IMR-90 (cell line): ENCODE measurements at regions not wholly inside any gene's neighbourhood (a gene's known extent, or its start where the extent isn't known, plus 50 kb on each side); places are given as distances from the start of the nearest gene placed in this dataset.

ENCODE experiments used
- ATAC-seq: fragments of 200-7000 bp; cut with Tn5 transposase; 2 replicates; pipeline ENCODE4 v1.9.1; 2020; ENCODE audit warnings: low read depth, mild to moderate bottlenecking, moderate library complexity
- BruUV-seq: library from RNA; stranded (reverse); fragments of 400-500 nt; replicated peaks from 2 replicates; lab custom pipeline; 2021; lab: Mats Ljungman, UMichigan
- CTCF ChIA-PET: fragments of 300-600 bp; formaldehyde crosslinking; extraction: SDS; loops from one replicate; lab custom pipeline; 2021; ENCODE audit warnings: antibody characterized with exemption; lab: Yijun Ruan, JAX
- POLR2A ChIA-PET: fragments of 300-600 bp; sonication (Branson Sonifier 250); formaldehyde crosslinking; loops from one replicate; lab custom pipeline; 2022; ENCODE audit warnings: antibody characterized with exemption; ENCODE audit not compliant: unreplicated experiment; lab: Charles Lee
- DNase-seq: peaks from one replicate; pipeline ENCODE4 v3.0.0; 2013
- H2AFZ ChIP-seq: replicated peaks from 2 replicates; pipeline ENCODE3; 2013; ENCODE audit warnings: low read length, mild to moderate bottlenecking; ENCODE audit not compliant: poor library complexity
- H2AK5ac ChIP-seq: 2 replicates; pipeline ENCODE4 v1.6.1; 2013; ENCODE audit warnings: low read depth, low read length, inconsistent platforms
- H2AK9ac ChIP-seq: replicated peaks from 2 replicates; pipeline ENCODE3; 2013; ENCODE audit warnings: mild to moderate bottlenecking, low read depth, low read length, moderate library complexity; ENCODE audit not compliant: poor library complexity
- H2BK120ac ChIP-seq: 2 replicates; pipeline ENCODE4 v1.6.1; 2013; ENCODE audit warnings: low read depth, low read length, inconsistent platforms
- H2BK15ac ChIP-seq: 3 replicates; pipeline ENCODE4 v1.6.1; 2013; ENCODE audit warnings: low read depth, low read length, inconsistent platforms
- H2BK20ac ChIP-seq: 2 replicates; pipeline ENCODE4 v1.6.1; 2013; ENCODE audit warnings: low read depth, mild to moderate bottlenecking, inconsistent platforms, low read length, moderate library complexity
- H2BK5ac ChIP-seq: 2 replicates; pipeline ENCODE4 v1.6.1; 2013; ENCODE audit warnings: mild to moderate bottlenecking, low read depth, low read length, inconsistent platforms; ENCODE audit not compliant: poor library complexity, severe bottlenecking
- H3K14ac ChIP-seq: replicated peaks from 2 replicates; pipeline ENCODE4 v1.6.1; 2013; ENCODE audit warnings: low read depth, low read length, inconsistent platforms
- H3K18ac ChIP-seq: 2 replicates; pipeline ENCODE4 v1.6.1; 2013; ENCODE audit warnings: low read depth, low read length, control low read depth
- H3K23ac ChIP-seq: 2 replicates; pipeline ENCODE4 v1.6.1; 2013; ENCODE audit warnings: low read depth, low read length, inconsistent platforms
- H3K27ac ChIP-seq: 2 replicates; pipeline ENCODE4 v1.5.1; 2013; ENCODE audit warnings: mild to moderate bottlenecking, control low read depth, low read length; ENCODE audit not compliant: insufficient read depth
- H3K27me3 ChIP-seq: 2 replicates; pipeline ENCODE4 v1.6.1; 2013; ENCODE audit warnings: low read length; ENCODE audit not compliant: control insufficient read depth, insufficient read depth
- H3K36me3 ChIP-seq: 2 replicates; pipeline ENCODE4 v1.6.1; 2013; ENCODE audit warnings: low read length, mixed read lengths; ENCODE audit not compliant: control insufficient read depth, insufficient read depth
- H3K4ac ChIP-seq: 2 replicates; pipeline ENCODE4 v1.6.1; 2013; ENCODE audit warnings: low read depth, low read length, inconsistent platforms
- H3K4me1 ChIP-seq: 2 replicates; pipeline ENCODE4 v1.6.1; 2013; ENCODE audit warnings: low read length, mixed read lengths; ENCODE audit not compliant: control insufficient read depth, insufficient read depth
- H3K4me2 ChIP-seq: 2 replicates; pipeline ENCODE4 v1.6.1; 2013; ENCODE audit warnings: low read depth, mild to moderate bottlenecking, control low read depth, low read length, moderate library complexity
- H3K4me3 ChIP-seq: 2 replicates; pipeline ENCODE4 v1.5.1; 2013; ENCODE audit warnings: low read depth, mild to moderate bottlenecking, control low read depth, low read length, moderate library complexity; ENCODE audit not compliant: insufficient read depth
- H3K56ac ChIP-seq: 2 replicates; pipeline ENCODE4 v1.6.1; 2013; ENCODE audit warnings: low read length, inconsistent platforms; ENCODE audit not compliant: insufficient read depth; ENCODE audit errors: extremely low read depth
- H3K79me1 ChIP-seq, 2 experiments: 2 replicates each; pipeline ENCODE4 v1.6.1; 2013; ENCODE audit warnings: low read length in 2 of 2, inconsistent platforms in 1 of 2, low read depth in 1 of 2
- H3K9ac ChIP-seq: 2 replicates; pipeline ENCODE4 v1.6.1; 2013; ENCODE audit warnings: low read depth, low read length, control low read depth
- H3K9me1 ChIP-seq: 2 replicates; pipeline ENCODE4 v1.6.1; 2013; ENCODE audit warnings: low read length, inconsistent platforms; ENCODE audit not compliant: insufficient read depth
- H3K9me3 ChIP-seq: 2 replicates; pipeline ENCODE4 v1.6.1; 2013; ENCODE audit warnings: low read length; ENCODE audit not compliant: control insufficient read depth, insufficient read depth
- H4K20me1 ChIP-seq: 2 replicates; pipeline ENCODE4 v1.6.1; 2013; ENCODE audit warnings: low read length, inconsistent platforms; ENCODE audit not compliant: insufficient read depth
- H4K5ac ChIP-seq: 2 replicates; pipeline ENCODE4 v1.6.1; 2013; ENCODE audit warnings: mild to moderate bottlenecking, low read depth, low read length, control low read depth
- H4K8ac ChIP-seq, 2 experiments: 2 replicates each; pipeline ENCODE4 v1.6.1; 2013; ENCODE audit warnings: low read depth in 2 of 2, low read length in 2 of 2, control low read depth in 1 of 2, inconsistent platforms in 1 of 2
- H4K91ac ChIP-seq: 2 replicates; pipeline ENCODE4 v1.6.1; 2013; ENCODE audit warnings: low read depth, low read length, inconsistent platforms; ENCODE audit not compliant: insufficient read depth
- ELK1 ChIP-seq: fragments of 150-350 bp; IDR thresholded peaks from 2 replicates; pipeline ENCODE4 v1.6.1; 2016; ENCODE audit warnings: low read depth, mild to moderate bottlenecking, low read length, moderate library complexity, borderline replicate concordance
- FOS ChIP-seq: fragments of 150-350 bp; IDR thresholded peaks from 2 replicates; pipeline ENCODE4 v1.6.1; 2016; ENCODE audit warnings: low read depth, low read length
- USF2 ChIP-seq: fragments of 150-350 bp; IDR thresholded peaks from 2 replicates; pipeline ENCODE4 v1.6.1; 2017; ENCODE audit warnings: mild to moderate bottlenecking, antibody characterized with exemption, low read length, low read depth
- dilution Hi-C: fragments of 300-500 bp; cut with HindIII; formaldehyde crosslinking; loops from one replicate; pipeline ENCODE4 v1.14.3; 2018; ENCODE audit warnings: low sequenced_read_pairs; ENCODE audit not compliant: unreplicated experiment
- in situ Hi-C: fragments of 300-500 bp; cut with MboI; formaldehyde crosslinking; loops from 3 replicates; pipeline ENCODE4 v1.14.3; 2019; ENCODE audit warnings: low sequenced_read_pairs, inconsistent platforms, mixed read lengths
- intact Hi-C: fragments of 100-400 bp; cut with micrococcal nuclease; formaldehyde crosslinking; loops from 2 replicates; pipeline ENCODE4 v1.10.0; 2022

GRCh38 chr11:101296896-101297295, 167.3 kb upstream of the PGR start:
- no peak overlapping the region for H3K4me2 ChIP-seq
- H2AK5ac ChIP-seq: no peak overlapping the region
- H3K9me3 ChIP-seq: no peaks in the 10 kb centered on the region
- H3K4me3 ChIP-seq: no peak overlapping the region
- H2BK120ac ChIP-seq: no peak overlapping the region
- no peak overlapping the region for H3K23ac ChIP-seq
- no peak overlapping the region for H3K56ac ChIP-seq
- no peaks in the 10 kb centered on the region for H3K36me3 ChIP-seq
- no peak for ATAC-seq
- CTCF ChIA-PET: no interaction called here
- intact Hi-C loops: no loop called here
- H3K9ac ChIP-seq: no peak overlapping the region
- no peaks in the 10 kb centered on the region for H4K20me1 ChIP-seq
- no peak overlapping the region for H3K4ac ChIP-seq
- H2BK15ac ChIP-seq: no peak overlapping the region
- no peak overlapping the region for H2AK9ac ChIP-seq
- no peaks in the 10 kb centered on the region for H3K9me1 ChIP-seq
- no peak for TF ChIP-seq ELK1
- TF ChIP-seq FOS: no peak
- no peak for TF ChIP-seq USF2
- H3K18ac ChIP-seq: no peak overlapping the region
- H2BK5ac ChIP-seq: no peak overlapping the region
- H3K14ac ChIP-seq: no peak overlapping the region
- in situ Hi-C loops: no loop called here
- no peak overlapping the region for H3K27ac ChIP-seq
- H2AFZ ChIP-seq: no peak overlapping the region
- no peak overlapping the region for H4K8ac ChIP-seq
- H4K5ac ChIP-seq: no peak overlapping the region
- no TSS peak for BruUV-seq
- DNase-seq: no peak
- dilution Hi-C loops: no loop called here
- H3K4me1 ChIP-seq: no peaks in the 10 kb centered on the region
- no peaks in the 10 kb centered on the region for H3K27me3 ChIP-seq
- no peak overlapping the region for H4K91ac ChIP-seq
- H3K79me1 ChIP-seq: no peaks in the 10 kb centered on the region
- H2BK20ac ChIP-seq: no peak overlapping the region
- POLR2A ChIA-PET: no interaction called here
